Natural killer cell (primary cell): ENCODE measurements at regions not wholly inside any gene's neighbourhood (a gene's known extent, or its start where the extent isn't known, plus 50 kb on each side); places are given as distances from the start of the nearest gene placed in this dataset.

Source experiments
- ATAC-seq, 3 donors: fragments of 150-1000 bp in 2 of 3; fragments of 200-7000 bp in 1 of 3; cut with Tn5 transposase; 1 replicate in 1 of 3; 2 replicates in 2 of 3; pipeline ENCODE4 v1.10.0; 2021; ENCODE audit warnings: mild to moderate bottlenecking in 2 of 3, moderate library complexity in 2 of 3
- DNase-seq, 2 donors: peaks; one replicate each; pipeline versions ENCODE4 v3.0.0 to v3.0.0-alpha.2; 2013 to 2021; ENCODE audit warnings: mixed read lengths in 1 of 2
- H3K27ac ChIP-seq: one replicate; pipeline ENCODE4 v1.5.1; 2013; ENCODE audit warnings: mild to moderate bottlenecking, low read length
- H3K27me3 ChIP-seq: one replicate; pipeline ENCODE4 v1.6.1; 2013; ENCODE audit warnings: low read length; ENCODE audit not compliant: control insufficient read depth, insufficient read depth
- H3K36me3 ChIP-seq: one replicate; pipeline ENCODE4 v1.6.1; 2013; ENCODE audit warnings: low read length; ENCODE audit not compliant: control insufficient read depth, insufficient read depth
- H3K4me1 ChIP-seq: one replicate; pipeline ENCODE4 v1.6.1; 2013; ENCODE audit warnings: low read length; ENCODE audit not compliant: control insufficient read depth, insufficient read depth
- H3K4me3 ChIP-seq: one replicate; pipeline ENCODE4 v1.5.1; 2013; ENCODE audit warnings: low read length
- H3K9me3 ChIP-seq: one replicate; pipeline ENCODE4 v1.6.1; 2013; ENCODE audit warnings: low read length; ENCODE audit not compliant: control insufficient read depth, insufficient read depth
- H3K27ac Mint-ChIP-seq, 2 donors: one replicate each; pipeline ENCODE4 v1.8.0; 2022; ENCODE audit warnings: mild to moderate bottlenecking in 2 of 2, mixed read lengths in 2 of 2, moderate library complexity in 1 of 2
- H3K27me3 Mint-ChIP-seq, 2 donors: one replicate each; pipeline ENCODE4 v1.8.0; 2022; ENCODE audit warnings: low read depth in 2 of 2, mixed read lengths in 2 of 2
- H3K36me3 Mint-ChIP-seq: one replicate; pipeline ENCODE4 v1.8.0; 2022; ENCODE audit warnings: mixed read lengths
- H3K4me1 Mint-ChIP-seq, 2 donors: one replicate each; pipeline ENCODE4 v1.8.0; 2022; ENCODE audit warnings: mixed read lengths in 2 of 2
- H3K4me3 Mint-ChIP-seq: one replicate; pipeline ENCODE4 v1.8.0; 2022; ENCODE audit warnings: mild to moderate bottlenecking, moderate library complexity, mixed read lengths
- H3K9me3 Mint-ChIP-seq, 2 donors: one replicate each; pipeline ENCODE4 v1.8.0; 2022; ENCODE audit warnings: mixed read lengths in 2 of 2
- WGBS: methylation state at CpG from one replicate; pipeline ENCODE4 v1.1.7; 2013; ENCODE audit warnings: missing lambda C conversion rate; ENCODE audit not compliant: insufficient coverage; 5-methylcytosine and 5-hydroxymethylcytosine counted together
- intact Hi-C: fragments of 100-400 bp; cut with micrococcal nuclease; formaldehyde crosslinking; loops from one replicate; pipeline ENCODE4 v1.14.2; 2022
- TF ChIP-seq, protein P1 (sequence below): fragments of 200-600 bp; IDR thresholded peaks from one replicate; pipeline ENCODE4 v1.8.0; 2022; ENCODE audit warnings: antibody characterized with exemption

DNA sequence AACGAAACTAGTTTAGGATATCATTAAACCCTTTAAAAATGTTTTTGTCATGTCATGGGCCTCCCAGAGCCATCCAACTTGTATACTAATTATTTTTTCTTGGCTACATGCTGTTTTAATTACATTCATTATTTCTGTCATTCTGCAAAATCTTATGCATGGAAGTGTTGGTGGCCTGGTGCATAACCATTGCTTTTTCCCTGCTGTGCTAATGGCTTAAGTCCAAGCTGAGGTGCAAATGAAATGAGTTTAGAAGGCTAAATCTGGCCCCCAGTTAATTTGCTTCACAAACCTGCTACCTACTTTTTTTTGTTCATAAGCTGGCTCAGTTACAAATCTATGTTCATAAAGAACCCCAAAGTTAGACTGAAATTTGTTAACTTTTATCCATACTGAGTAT lies 1249.9 kb downstream of the EPHA7 start:
- Mint-ChIP-seq H3K4me1 (no peaks in the 10 kb centered on the region), H3K27ac (no peak overlapping the region), H3K9me3 (peaks cover 4 to 15% of the 10 kb centered on the region in 2 donors), H3K27me3 (no peaks in the 10 kb centered on the region), H3K4me3 (no peak overlapping the region), H3K36me3 (no peaks in the 10 kb centered on the region)
- ATAC-seq, result no peak
- no peaks in the 10 kb centered on the region for H3K4me1 ChIP-seq
- H3K27me3 ChIP-seq, result no peaks in the 10 kb centered on the region
- intact Hi-C loops, result no loop called here
- H3K4me3 ChIP-seq, result no peak overlapping the region
- H3K36me3 ChIP-seq, result no peaks in the 10 kb centered on the region
- H3K27ac ChIP-seq, result no peak overlapping the region
- no CpG with 5 or more reads among the region's 1 CpG for WGBS
- H3K9me3 ChIP-seq, result no peaks in the 10 kb centered on the region
- no peak for DNase-seq
- TF ChIP-seq, protein P1, sequence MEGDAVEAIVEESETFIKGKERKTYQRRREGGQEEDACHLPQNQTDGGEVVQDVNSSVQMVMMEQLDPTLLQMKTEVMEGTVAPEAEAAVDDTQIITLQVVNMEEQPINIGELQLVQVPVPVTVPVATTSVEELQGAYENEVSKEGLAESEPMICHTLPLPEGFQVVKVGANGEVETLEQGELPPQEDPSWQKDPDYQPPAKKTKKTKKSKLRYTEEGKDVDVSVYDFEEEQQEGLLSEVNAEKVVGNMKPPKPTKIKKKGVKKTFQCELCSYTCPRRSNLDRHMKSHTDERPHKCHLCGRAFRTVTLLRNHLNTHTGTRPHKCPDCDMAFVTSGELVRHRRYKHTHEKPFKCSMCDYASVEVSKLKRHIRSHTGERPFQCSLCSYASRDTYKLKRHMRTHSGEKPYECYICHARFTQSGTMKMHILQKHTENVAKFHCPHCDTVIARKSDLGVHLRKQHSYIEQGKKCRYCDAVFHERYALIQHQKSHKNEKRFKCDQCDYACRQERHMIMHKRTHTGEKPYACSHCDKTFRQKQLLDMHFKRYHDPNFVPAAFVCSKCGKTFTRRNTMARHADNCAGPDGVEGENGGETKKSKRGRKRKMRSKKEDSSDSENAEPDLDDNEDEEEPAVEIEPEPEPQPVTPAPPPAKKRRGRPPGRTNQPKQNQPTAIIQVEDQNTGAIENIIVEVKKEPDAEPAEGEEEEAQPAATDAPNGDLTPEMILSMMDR, result no peak

DNA sequence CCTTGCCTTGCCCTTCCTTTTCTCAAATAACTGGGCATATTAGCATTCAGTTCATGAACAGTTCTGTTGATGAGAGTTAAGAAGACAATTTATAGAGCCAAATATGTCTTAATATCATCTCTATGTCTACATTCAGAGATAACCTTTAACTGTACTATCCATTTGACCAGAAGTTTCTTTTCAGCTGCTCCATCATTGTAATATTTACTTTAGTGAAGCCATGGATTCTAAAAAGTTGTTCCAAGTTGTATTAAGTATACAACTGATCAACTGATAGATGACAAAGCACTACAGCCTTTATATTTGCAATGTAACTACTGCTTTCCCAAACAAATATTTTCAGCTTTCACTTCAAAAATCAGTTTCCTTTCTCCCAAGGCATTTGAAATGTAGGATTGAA lies 1252.7 kb downstream of the EPHA7 start:
- TF ChIP-seq, protein P1, result no peak
- H3K9me3 Mint-ChIP-seq, result peaks cover 8 to 13% of the 10 kb centered on the region in 2 donors
- H3K9me3 ChIP-seq, result no peaks in the 10 kb centered on the region
- no peaks in the 10 kb centered on the region for H3K36me3 Mint-ChIP-seq
- ATAC-seq (no peak), DNase-seq (no peak)
- no peaks in the 10 kb centered on the region for H3K27me3 ChIP-seq
- no peaks in the 10 kb centered on the region for H3K4me1 Mint-ChIP-seq
- no peaks in the 10 kb centered on the region for H3K4me1 ChIP-seq
- H3K27ac ChIP-seq, result no peak overlapping the region
- no peak overlapping the region for H3K27ac Mint-ChIP-seq
- intact Hi-C loops, result no loop called here
- no peak overlapping the region for H3K4me3 ChIP-seq
- H3K4me3 Mint-ChIP-seq, result no peak overlapping the region
- no peaks in the 10 kb centered on the region for H3K36me3 ChIP-seq
- no peaks in the 10 kb centered on the region for H3K27me3 Mint-ChIP-seq

DNA sequence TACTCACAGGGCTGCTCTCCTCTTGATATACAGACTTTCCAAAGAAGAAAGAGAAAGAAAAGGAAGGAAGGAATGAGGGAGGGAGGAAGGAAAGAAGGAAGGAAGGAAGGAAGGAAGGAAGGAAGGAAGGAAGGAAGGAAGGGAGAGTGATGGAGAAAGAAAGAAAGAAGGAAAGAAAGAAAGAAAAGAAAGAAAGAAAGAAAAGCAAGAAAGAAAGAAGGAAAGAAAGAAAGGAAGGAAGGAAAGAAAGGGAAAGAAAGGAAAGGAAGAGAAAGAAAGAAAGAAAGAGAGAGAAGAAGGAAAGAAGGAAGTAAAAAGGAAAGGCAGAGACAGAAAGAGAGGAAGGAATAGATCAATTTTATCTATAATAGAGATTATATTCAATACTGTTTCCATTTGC lies 1257.4 kb downstream of the EPHA7 start:
- Mint-ChIP-seq H3K4me1 (no peaks in the 10 kb centered on the region), H3K4me3 (no peak overlapping the region), H3K27ac (no peak overlapping the region), H3K9me3 (peaks cover 13 to 22% of the 10 kb centered on the region in 2 donors), H3K36me3 (no peaks in the 10 kb centered on the region), H3K27me3 (no peaks in the 10 kb centered on the region)
- Histone ChIP-seq H3K9me3 (no peaks in the 10 kb centered on the region), H3K4me1 (no peaks in the 10 kb centered on the region), H3K36me3 (no peaks in the 10 kb centered on the region), H3K27me3 (no peaks in the 10 kb centered on the region), H3K4me3 (no peak overlapping the region), H3K27ac (no peak overlapping the region)
- TF ChIP-seq, protein P1, result no peak
- intact Hi-C loops, result no loop called here
- no peak for ATAC-seq
- DNase-seq, result no peak

DNA sequence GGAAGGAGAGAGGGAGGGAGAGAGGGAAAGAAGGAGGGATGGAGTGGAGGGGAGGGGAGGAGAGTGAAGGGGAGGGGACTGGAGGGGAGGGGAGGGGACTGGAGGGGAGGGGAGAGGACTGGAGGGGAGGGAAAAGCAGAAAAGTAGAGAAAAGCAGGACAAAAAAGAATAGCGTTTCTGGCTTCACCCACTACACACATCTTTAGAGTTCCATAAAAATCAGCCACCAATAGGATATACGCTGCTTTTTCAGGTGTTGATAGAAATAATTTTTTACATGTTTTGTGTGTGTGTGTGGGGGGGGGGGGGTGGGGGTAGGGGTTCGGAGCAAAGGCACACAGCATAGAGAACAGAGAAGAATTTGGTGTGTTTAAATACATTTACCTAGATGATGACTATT lies 1259.1 kb downstream of the EPHA7 start:
- no peak overlapping the region for H3K4me3 Mint-ChIP-seq
- no peaks in the 10 kb centered on the region for H3K27me3 Mint-ChIP-seq
- H3K27ac Mint-ChIP-seq, result no peak overlapping the region
- Histone ChIP-seq H3K4me1 (no peaks in the 10 kb centered on the region), H3K27me3 (no peaks in the 10 kb centered on the region), H3K36me3 (no peaks in the 10 kb centered on the region), H3K9me3 (no peaks in the 10 kb centered on the region), H3K4me3 (no peak overlapping the region), H3K27ac (no peak overlapping the region)
- DNase-seq (no peak), ATAC-seq (no peak)
- TF ChIP-seq, protein P1, result no peak
- no CpG with 5 or more reads among the region's 3 CpGs for WGBS
- no peaks in the 10 kb centered on the region for H3K4me1 Mint-ChIP-seq
- intact Hi-C loops, result no loop called here
- no peaks in the 10 kb centered on the region for H3K36me3 Mint-ChIP-seq
- H3K9me3 Mint-ChIP-seq, result peaks cover 15 to 31% of the 10 kb centered on the region in 2 donors
